NCI-H2227 treated with DMSO at 0.1 percent for 48 hours (cell line): ENCODE measurements at regions not wholly inside any gene's neighbourhood (a gene's known extent, or its start where the extent isn't known, plus 50 kb on each side); places are given as distances from the start of the nearest gene placed in this dataset.
A peak's percentile ranks its signal among the peaks of the same experiment; 100 is the strongest.

Experiments used
- DNase-seq: peaks from one replicate; lab custom pipeline; 2025; lab: John Stamatoyannopoulos, UW

DNA sequence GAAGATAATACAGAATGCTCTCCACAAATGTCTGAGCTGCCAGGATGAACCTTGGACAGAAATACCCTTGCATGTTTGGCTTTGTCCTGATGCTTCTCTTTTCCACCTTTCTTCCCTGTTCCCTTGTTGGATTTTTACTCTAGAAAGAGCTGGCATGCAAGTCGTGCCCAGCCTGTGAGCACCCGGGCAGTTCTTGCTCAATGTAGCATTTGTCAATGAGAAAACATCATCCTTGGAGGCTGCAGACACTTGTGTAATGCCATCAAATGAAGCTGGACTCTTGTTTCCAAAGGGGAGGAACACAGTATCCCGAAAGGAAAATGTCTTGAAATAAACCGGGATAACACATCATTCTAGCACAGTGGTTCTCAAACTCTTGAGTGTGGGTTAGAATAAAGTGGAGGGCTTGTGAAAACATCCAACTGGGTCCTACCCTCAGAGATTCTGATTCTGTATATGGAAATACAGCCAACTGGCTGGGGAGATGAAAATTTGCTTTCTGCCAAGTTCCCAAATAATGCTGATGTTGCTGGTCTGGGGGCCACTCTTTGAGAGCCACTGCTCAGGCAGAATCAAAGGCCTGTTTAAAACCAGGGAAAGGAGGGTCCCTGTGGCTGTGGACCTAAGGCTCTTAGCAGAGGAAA, 237.2 kb downstream of the SPATA18 start:
- no peak for DNase-seq

DNA sequence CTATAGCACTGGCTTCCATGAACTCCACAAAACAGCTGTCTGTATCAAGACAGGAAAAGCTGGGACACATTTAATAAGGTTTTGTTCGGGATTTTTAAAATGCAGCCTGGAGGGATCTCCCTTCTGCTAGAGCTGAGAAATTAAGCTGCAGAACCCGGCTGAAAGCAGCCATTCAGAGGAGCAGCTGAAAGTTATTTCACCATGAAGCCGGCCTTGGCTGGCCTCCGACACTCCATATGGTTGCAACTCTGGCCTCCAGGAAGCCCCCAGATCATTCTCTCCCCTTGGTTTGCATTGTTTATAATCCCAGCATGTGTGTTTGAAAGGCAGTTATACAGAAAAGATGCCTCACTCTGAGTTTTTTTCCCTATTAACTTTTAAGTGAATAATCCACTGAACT, 239.4 kb downstream of the SPATA18 start:
- DNase-seq = no peak

DNA sequence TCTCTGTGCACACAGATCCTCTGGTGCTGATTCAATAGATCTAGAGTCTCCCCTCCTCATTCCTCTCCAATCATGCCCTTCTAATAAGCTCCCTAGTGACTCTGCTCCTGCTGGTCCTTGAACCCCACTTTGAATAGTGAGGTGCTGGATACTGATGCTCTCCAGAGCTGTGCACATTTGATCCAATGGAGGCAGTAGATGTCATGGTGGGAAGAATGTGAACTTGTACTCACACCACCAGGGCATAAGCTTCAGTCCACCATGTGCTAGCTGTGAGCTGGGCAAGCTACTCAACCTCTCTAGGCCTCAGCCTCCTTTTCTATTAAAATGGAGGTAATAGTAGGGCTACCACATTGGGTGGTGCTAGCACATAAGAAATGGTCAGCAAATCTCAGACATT, 241.1 kb downstream of the SPATA18 start:
- DNase-seq = no peak

DNA sequence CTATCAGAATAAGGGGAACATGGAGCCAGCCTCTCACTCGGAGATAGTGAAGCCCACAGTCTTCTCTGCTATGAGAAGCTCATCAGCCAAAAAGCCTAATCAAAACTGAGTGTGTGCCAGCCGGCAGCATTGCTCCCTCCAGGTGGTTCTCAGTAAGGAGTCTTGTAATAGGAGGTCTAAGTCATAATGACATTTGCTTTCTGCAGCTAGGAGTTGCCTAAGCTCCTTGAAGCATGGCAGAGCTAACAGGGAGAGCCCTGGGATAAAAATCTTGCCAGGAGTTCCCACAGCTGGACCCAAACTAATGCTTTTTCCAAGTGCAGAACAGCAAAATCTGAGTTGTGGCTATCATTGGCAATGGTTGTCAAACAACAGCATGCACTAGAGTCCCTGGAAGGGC, 245.2 kb downstream of the SPATA18 start:
- no peak for DNase-seq

DNA sequence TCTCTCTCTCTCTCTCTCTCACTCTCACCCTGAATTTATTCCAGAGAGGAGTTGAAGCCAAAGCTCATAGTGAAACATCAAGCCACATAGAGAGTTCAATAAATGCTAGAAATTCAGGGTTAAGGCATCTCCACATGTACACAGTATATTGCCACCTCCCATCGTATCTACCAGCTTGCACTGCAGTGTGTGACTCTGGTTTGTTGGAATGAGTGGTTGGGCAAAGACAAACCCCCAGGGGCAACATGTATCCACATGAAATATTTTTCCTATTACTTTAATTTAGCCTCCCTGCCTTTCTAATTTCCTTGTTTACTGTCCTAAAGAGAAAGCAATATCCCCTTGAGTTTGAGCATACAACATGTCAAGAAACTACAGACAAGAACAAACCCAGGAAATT, 247.3 kb downstream of the SPATA18 start:
- no peak for DNase-seq

DNA sequence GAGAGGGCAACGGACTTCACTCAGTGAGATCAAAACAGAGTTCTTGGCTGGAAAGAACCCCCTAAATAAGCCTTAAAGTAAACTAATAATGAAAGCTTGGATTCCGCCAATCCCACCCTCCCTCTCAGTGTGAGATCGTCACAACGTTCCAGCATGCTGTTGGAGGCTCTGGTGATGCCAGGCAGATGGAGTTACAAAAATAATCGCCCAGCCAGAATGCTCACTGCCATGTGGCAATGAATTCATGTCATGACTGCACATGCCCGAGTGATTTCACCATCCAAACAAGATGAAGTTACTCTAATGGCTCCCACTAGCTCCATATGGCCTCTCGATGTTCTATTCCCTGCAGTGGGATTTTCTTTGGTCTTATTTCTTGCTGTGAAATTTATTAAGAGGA, 248.0 kb downstream of the SPATA18 start:
- no peak for DNase-seq

DNA sequence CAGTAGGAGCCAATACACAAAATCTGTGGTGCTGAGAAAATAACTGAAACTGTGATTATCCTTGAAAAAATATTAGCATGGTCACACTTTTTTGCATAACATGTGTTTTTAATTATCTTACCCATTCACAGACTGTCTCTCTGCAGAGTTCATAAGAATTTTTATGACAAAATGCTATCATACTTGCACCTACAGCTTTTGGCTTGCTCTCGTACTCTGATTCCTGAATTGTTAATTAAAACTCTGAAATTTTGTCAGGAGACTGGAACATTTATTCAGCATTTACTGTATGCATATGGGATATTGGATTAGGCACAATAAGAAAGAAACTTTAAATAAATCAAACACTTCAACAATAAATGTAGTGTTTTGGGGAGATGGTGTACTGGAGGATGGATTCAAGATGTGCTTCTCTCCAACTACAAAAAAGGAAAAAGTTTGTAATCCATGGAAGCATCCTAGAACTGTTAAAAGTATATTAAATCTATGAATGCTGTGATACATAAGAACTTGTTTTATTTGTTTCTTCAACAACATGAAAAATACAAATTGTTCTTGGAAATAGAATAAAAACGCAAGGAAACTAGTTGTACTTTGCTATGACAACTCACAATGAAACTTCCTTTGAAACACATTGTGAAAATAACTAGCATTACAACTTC, 260.5 kb downstream of the SPATA18 start:
- DNase-seq = no peak

DNA sequence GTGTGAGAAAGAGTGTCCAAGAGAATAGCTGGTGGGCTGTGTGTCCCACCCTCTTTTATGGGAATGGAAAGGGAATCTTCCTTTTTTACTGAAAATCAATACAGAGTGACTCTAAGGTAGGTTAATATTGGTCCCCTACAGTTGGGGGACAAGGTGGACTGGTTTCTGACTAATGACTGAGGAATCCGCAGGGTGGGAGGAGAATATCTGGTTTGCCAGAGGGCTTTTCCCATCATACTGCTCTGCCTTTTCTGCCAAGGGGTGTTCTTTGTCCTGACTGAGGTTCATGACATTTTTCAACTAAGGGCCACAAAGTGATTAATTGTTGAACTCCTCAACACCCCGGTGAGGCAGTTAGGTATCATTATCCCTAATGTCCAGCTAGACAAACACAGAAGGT, 261.6 kb downstream of the SPATA18 start:
- no peak for DNase-seq

DNA sequence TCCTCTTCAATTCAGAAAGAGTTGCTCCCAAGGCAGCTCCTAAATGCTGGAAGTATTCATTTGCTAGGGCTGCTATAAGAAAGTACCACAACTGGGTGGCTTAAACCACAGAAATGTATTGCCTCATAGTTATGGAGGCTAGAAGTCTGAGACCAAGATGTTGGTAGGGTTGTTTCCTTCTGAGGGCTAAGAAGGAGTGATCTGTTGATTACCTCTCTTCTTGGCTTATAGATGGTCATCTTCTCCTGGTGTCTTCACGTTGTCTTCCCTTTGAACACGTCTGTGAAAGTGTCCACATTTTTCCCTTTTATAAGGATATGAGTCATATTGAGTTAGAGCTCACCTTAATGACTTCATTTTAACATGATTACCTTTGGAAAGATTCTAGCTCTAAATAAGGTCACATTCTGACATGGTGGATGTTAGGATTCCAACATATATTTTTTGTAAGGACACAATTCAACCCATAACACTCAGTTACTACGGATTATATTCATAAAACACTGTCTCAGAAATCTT, 266.3 kb downstream of the SPATA18 start:
- no peak for DNase-seq

DNA sequence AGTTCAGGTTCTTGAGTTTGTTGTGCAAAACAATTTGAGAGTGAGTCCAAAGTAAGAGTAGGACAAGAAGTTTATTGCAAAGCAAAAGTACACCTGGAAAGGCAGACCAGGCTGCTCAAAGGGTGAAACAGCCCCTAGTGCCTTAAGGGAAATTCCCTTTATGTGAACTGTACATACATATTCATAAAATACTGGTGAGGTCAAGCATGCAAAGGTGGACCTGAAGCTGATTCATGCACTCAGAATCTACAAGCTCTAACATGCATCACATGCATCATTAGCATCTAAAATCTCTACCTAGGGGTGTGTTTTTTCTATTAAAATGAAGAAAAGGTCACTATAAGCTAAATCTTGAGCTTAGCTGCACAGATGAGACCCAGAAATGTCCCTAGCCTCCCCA, 266.9 kb downstream of the SPATA18 start:
- DNase-seq = no peak

DNA sequence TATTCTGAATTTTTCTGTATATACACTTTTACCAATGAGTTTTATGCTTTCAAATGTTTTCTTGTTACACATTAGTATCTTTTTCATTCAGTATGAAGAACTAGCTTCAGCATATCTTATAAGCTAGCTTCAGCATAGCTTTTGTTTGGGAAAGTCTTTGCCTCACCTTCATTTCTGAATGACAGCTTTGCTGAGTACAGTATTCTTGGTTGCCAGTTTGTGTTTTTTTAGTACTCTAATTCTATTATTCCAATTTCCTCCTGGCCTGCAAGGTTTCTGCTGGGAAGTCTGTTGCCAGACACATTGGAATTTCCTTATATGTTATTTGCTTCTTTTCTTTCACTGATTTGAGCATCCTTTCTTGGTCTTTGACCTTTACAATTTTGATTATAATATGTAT, 278.8 kb downstream of the SPATA18 start:
- DNase-seq = no peak

DNA sequence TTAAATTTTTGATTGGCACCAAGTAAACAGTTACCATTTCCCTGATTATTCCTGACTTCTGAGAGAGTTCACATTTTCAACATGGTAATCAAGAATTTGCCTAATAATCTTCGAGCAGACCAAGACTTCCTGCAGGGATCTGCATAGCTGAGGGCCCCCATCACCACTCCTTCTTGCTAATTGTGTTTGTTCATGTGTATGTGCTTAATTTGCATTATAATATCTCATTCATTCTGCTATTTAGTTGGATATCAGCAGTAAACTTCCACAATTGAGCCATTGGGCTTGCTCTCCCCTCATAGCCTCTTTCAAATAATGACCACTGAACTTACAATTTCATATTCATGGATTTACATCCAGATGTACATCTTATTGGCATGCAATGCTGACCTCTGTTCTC, 292.5 kb downstream of the SPATA18 start:
- DNase-seq = no peak

DNA sequence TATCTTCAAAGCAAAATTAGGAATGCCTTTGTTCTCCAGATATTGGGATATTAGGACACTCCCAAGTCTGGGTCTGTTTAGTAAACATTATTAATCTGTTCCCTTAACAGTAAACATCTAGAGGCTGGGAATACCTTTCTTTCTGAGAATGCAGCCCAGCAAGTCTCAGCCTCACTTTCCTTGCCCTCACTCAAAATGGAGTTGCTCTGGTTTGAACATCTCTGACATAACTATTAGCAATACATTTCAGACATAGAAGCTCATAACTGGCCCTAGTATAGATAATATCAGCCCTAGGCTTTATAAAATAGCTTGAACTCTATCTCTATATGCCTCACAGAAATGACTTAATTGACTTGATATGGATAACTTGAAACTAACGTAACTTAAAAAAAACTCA, 299.8 kb downstream of the SPATA18 start:
- DNase-seq = no peak

DNA sequence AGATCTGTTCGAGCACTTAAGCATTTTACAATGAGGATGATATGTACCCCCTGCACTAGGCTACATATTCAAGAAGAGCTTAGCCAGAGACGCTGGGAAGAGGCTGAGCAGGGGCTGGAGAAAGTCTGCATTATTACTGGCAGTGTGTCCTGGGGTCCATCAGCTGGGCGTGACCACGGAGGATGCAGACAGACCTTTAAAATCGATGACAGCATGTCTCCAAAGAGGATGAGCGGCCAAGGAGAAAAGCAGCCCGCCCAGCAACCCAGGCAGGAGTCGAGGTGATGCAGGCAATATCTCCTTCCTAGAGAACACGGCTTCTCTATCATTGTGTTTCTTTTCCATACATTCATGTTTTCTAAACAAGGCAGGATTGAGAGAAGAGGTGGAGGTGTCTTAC, 300.7 kb downstream of the USP46 start:
- peak; percentile 7 for DNase-seq

DNA sequence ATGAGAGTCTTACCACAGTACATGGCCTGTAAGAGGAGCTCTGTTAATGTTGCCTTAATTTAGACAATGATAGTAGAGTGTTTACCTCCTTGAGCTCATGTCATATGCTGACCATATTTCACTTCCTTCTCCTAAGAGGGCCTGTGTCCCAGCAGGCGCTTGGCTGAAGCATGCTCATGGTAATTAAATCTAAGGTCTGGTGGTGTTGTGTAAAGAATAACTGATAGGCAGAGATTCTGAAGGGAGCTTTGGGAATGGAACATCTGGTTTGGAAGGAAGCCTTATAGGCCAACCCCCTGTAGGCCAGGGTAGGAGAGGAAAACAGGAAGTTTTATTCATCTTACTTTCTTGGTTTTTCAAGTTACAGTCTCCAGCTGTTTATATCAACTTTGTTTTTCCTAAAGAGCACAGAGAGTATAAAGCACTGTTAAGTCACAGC, 300.2 kb downstream of the USP46 start:
- no peak for DNase-seq

DNA sequence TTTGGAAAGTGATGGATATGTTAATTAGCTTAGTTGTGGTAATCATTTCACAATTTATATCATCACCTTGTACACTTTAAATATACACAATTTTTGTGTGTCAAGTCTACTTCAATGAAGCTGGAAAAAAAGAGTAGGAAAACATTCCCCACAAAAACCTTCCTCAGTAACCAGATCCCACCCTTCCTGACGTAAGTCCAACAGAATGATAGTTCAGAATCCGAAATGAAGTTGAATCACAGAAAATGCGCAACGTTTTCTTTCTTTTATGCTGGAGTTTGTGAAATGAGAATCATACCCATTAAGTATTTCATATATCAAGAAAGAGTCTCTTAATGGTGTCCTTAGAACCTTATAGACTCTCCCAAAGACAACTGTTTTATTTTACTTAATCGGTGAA, 292.9 kb downstream of the USP46 start:
- no peak for DNase-seq

DNA sequence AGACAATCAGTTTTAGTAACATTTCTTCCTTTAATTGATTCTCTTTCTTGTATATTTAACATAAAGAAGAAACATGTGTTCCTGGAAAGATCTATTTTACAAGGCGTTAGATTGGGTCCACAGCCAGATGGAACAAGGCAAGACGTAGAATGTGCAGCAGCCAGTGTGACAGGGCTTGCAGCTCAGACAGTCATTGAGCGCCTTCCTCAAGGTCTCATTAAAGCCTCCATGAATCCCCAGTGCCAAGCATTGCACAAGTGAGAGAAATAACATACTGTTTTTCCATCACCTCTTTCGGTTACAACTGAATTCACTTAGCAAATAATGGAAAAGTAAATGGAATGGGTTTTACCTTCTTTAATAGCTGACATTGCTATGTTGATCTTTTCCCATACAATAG, 292.5 kb downstream of the USP46 start:
- DNase-seq = no peak

DNA sequence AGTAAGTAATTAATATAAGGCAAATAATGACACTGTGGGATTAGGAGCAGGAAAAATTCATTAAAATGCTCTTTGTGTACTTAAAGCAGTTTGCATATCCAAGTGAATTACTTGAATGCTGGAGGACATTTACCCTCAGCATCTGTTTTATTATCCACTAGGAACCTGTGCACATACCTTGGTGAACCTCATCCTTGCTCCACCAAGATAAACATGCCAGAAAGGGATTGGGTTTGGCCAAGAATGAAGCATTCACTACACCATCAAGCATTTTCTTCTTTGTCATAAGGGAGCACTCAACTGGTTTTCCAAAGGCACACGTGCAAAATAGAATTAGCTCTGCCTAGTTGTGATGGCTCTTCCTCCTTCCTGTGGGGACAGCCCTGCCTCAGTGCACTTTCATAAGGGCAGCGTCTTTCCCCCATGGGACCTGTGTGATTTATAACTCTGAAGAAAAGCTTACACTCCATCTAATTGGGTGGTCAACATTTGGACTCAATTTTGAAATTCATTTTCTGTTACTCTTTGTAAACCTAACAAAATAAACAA, 291.7 kb downstream of the USP46 start:
- DNase-seq = no peak

DNA sequence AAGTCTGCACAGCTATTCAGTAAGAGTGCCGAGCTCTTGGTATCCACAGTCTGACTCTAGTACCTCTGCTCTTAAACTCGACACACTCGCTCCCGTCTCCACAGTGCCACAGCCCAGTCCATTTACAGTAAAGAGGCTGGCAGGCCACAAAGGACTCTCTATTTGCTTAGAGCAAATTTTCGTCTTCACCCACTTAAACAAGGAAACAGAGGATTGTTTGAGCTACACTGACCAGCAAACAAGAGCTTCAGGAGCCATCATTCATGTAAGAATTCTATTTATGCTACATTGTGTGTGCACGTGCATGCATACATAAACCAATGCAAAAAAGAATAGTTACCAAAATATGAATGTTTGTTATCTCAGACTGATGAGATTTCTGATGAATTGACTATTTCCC, 290.2 kb downstream of the USP46 start:
- DNase-seq = no peak

DNA sequence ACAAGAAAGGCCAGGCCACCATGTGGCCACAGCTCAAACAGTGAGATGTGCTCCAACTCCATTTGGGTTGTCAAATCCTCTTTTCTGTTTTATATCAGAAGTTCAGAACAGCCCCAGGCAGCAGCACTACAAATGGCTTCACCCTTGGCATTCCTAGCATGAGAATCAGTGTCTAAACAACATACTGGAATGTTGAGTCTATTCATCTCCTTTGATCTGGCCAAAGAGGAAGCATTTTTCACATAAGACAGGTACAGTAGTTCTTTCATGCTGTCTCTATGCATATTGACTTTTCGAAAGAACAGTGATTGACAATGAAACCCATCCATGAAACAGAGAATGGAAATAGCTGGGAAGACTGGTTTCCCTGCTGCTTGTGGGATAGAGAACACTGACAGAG, 289.5 kb downstream of the USP46 start:
- no peak for DNase-seq

DNA sequence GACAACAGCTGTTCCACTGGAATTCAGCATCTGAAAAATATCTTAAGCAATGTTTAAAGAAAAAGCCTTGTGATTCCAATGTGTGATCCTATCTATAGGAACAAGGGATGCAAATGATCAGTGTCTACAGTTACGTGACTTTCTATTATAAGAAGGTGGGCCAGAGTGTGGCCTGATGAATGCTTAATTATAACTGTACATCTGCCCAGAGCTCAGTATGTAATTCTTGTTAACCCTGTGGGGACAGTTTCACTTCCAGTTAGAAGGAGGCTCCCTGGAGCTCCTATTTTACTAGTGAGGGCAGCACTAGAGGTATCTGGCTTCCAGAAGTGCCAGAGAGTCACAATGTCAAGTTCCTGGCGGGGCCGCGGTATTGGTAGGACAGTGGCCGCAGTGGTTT, 288.5 kb downstream of the USP46 start:
- DNase-seq = no peak

DNA sequence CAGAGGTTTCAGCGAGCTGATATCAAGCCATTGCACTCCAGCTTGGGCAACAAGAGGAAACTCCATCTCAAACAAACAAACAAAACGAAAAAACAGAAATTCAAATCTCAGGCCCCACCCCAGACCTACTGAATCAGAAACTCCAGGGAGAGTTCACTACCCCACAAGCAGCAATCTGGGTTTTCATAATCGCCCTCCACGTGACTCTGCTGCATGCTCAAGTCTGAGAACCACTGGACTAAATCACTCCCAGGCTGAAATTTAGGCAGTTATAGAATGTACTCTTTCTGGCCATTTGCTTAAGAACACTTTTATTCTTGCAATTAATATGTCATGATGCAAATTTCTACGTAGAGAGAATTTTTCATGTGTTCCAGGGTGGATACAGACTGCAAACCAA, 287.3 kb downstream of the USP46 start:
- DNase-seq = no peak

DNA sequence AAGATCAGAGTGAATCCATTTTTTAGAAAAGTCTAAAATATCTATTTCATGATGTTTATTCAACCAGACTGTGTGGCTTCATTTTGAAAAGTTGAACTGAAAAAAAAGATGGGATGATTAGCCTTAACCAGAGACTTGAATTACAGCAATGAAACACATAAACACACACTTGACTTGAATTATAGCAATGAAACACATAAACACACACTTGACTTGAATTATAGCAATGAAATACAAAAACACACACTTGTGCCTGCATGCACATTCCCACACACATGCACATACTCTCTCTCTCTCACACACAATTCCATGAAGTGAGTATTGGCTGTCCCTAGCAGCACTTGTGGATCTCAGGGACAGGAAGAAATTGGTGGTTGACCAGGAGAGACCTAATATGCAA, 286.8 kb downstream of the USP46 start:
- DNase-seq = no peak

DNA sequence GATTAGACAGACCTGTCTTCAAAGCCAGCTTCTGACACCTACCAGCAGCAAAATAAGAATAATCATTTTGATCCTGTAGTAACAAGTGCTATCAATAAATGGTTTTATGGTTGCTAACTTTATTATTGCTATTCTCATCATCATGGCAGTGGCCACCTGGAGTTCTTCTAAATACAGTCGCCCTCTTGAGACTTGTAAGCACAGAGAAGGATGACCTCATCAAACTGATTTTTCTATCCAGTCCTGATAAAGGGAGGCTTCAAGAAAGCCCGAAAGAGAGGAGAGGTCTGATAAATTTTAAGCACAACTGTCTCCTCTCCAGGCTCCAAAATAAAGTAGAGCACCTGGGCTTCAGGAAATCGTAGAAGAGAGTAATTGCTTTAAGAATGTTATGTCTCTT, 286.4 kb downstream of the USP46 start:
- DNase-seq = no peak
